Left renal pelvis (tissue), 4 donors: ENCODE measurements at regions not wholly inside any gene's neighbourhood (a gene's known extent, or its start where the extent isn't known, plus 50 kb on each side); places are given as distances from the start of the nearest gene placed in this dataset.
"Not testable (repeated sequence)": the region's sequence is repeated elsewhere in the genome, so short reads cannot be mapped to it uniquely, and the experiment has no call there.

Source experiments
- DNase-seq, 4 donors: peaks; one replicate each; pipeline ENCODE4 v3.0.0-alpha.2; 2013; ENCODE audit warnings: low read depth in 4 of 4, low spot score in 3 of 4

DNA sequence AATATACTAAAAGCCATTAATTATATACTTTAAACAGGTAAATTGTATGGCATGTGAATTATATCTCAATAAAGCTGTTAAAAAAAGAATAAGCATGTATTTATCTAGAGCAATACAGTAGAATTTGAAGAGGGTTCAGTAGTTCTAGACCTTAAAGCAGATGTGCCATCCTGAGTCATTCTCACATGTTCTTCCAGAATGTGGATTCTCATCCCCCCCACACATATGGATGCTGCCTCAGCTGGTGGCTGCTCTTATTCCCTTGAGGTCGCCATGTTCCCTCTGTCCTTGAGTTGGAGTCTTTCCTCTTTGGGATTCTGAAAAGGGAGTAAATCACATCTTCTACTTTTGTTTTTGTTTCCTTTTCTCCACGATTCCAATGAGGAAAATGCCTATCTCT lies 321.3 kb downstream of the AEBP2 start:
- no peak for DNase-seq

DNA sequence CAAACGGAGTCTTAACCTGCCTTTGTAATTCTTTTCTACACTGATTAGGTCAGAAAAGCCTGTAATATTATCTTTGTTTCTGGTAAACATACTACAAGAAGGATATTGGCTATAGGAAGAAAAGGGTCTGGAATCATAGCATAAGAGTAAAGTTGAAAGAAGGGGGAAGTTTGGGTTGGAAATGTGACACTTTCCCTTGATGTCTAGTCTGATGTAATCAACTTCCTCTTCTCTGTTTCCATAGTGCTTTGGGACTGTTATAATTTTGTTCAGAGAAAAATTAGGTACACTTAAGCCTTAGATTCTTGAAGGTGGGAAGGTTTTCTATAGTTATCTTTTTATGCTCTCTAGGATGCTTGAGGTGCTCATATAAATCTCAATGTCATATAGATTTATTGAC lies 322.2 kb downstream of the AEBP2 start:
- DNase-seq: no peak

DNA sequence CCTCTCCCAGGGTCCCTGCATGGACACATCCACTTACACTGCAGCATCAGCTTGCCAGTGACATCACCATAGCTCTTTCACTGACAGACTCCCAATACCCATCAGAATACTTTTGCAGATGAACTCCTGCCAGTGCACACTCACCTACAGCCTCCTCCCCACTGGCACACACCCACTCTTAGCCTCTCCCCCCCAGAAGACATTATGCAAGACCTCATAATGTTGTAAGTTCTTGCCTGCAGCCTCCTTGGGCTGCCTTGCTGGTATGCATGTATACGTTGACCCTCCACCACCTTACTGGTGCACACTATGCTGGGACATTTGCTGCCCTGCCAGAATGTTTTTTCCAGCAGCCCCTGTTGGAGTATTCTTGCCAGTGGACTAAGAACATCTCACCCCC lies 324.2 kb downstream of the AEBP2 start:
- no peak for DNase-seq

DNA sequence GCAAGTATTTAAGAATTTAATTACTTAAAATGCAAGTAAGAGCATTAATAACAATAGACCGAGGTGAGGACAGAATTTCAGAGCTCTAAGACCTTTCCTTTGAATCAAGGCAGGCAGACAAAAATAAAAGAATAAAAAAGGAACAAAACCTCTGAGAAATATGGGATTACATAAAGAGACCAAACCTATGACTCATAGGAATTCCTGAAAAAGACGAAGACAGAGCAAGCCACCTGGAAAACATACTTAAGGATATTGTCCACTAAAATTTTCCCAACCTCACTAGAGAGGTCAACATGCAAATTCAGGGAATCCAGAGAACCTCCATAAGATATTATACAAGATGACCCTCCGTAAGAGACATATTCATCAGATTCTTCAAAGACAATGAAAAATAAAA lies 325.1 kb downstream of the AEBP2 start:
- no peak for DNase-seq

DNA sequence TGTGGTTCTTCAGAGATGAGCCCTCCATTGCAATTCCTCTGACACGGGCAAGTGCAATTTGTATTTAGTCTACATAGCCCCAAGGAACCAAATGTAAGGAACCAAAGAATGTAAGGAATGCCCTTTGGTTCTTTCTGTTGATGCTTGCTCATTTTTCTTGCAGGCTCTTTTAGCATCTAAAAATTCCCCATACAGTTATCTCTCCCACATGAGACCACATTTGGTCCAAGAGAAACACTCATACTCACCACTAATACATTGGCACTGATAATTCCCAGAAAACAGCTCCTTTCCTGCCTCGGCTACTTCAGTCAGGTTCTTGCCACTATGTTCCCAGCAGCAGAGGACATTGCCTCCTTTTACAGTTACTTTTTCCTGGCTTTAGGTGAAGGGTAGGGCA lies 332.6 kb downstream of the AEBP2 start:
- no peak for DNase-seq

DNA sequence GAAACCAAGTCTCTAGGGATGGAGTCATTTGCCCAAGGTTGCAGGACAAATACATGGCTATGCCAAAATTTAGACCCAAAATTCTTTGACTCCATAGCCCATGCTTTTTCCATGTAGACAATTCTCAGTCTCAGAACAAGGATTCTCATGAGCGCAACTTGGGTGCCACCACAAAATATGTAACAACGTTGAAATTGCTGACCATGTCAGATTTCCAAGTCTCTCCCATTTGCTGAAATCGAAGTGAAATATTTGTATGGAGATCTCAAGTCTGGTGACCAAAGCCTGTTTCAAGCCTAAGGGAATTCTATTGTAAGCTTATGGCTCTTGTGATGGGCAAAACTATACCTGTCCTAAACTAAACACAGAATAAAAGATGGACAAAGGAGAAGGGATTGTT lies 333.5 kb downstream of the AEBP2 start:
- DNase-seq: no peak

DNA sequence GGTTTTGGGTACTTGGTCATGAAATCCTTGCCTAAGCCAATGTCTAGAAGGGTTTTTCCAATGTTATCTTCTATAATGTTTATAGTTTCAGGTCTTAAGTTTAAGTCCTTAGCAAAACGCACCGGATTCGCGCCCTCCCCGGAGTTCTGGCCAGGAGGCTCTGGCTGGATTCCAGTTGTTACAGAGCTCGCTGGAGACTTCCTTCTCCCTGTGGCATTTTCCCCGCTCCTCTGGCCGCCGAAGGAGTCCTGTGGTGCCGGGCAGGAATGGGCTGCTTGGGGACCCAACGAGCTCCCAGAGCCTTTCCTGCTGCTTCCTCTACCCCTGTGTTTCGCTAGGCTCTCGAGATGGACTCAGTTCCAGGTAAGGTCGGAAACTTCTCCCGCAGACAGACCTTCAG lies 335.9 kb downstream of the AEBP2 start:
- DNase-seq: no peak

DNA sequence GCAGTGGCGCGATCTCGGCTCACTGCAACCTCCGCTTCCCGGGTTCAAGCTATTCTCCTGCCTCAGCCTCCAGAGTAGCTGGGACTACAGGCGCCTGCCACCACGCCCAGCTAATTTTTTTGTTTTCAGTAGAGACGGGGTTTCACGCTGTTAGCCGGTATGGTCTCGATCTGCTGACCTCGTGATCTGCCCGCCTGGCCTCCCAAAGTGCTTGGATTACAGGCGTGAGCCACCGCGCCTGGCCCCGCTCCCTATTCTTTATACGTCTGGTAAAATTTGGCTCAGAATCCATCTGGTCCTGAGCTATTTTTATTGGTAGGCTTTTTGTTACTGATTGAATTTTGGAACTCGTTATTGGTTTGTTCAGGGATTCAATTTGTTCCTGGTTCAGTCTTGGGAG lies 336.7 kb downstream of the AEBP2 start:
- not testable (repeated sequence) for DNase-seq

GRCh38 chr12:19778172-19778571 lies 338.9 kb downstream of the AEBP2 start:
- DNase-seq: no peak

GRCh38 chr12:19778797-19779196 lies 339.5 kb downstream of the AEBP2 start:
- DNase-seq: no peak

DNA sequence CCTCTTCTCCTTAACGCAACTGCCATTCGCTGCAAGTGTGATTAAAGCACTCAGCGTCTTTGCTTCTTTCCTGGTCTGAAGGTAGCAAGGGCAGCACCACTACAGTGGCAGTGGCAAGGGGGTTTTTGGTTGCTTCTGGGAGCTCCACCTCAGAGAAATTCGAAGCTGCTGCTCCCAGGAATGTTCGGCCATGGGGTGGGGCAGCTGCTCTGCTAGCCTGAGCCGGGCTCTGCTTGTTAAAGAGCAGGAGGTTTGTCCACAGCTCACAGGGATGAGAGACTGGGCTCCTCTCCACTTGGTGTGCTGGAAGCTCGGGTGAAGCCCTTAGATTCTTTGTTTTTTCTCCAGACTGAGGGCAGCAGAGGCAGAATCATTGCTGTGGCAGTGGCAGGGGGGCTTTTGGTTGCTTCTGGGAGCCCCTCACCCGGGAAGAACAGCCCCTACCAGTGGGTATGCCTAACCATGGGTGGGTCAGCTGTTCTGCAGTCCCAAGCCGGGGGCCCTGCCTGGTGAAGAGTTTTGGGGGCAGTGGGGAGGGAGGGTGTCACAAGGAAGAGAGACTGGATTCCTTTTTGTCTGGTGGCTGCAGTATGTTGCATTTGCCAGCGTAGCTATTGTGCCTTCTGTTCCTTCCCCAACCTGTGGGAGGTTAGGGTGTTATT lies 340.2 kb downstream of the AEBP2 start:
- no peak for DNase-seq

DNA sequence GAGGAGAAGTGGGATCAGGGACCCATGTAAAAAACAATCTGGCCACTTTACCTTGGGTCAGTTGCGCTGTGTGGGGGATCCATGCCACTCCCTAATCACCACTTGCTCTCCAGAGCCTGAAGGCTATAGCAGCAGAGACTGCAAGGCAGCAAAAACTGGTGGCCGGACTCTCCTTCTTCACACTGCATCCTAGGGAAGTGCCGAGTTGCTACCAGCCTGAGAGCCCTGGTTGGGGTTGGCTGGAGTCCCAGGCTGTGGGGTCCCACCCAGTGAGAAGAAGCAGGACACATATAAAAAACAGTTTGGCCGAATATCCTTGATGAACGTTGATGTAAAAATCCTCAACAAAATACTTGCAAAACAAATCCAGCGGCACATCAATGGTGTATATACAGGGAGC lies 341.2 kb downstream of the AEBP2 start:
- DNase-seq: no peak

GRCh38 chr12:19783547-19784444 lies 344.5 kb downstream of the AEBP2 start:
- no peak for DNase-seq

DNA sequence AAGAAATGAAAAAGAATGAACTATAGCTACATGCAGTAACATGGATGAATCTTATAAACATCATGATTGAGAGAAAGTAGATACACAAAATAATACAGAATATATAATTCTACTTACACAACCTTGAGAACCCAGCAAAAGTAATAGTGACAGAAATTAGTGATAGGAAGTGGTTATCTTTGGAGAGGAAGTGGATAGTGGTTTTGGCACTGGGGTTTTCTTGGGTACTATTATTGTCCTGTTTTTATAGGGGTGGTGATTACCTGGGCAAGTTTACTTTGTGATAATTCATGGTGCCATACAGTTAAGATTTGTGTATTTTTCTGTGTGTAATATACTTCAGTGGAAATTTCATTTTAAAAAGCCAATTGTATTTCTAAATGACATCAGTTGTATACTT lies 352.7 kb downstream of the AEBP2 start:
- DNase-seq: no peak

DNA sequence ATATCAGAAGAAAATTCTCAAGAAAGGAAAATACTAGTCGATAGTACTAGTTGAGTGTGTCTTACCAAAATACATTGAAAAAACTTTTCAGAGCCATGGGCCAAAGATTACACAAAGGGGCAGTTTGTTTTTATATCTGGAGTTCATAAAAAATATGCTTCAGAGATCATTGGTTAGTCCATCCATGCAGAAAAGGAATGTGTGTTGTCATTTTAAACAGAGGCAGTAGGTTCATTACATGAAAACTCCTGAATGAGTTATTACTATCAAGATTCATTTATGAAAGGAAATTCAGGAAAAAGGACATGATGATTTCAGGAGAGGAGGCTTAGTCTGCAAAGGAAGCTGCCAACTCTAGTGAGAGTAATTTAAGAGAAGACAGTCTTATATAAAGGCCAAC lies 354.8 kb downstream of the AEBP2 start:
- DNase-seq: no peak

GRCh38 chr12:19799216-19799615 lies 359.9 kb downstream of the AEBP2 start:
- DNase-seq: no peak

DNA sequence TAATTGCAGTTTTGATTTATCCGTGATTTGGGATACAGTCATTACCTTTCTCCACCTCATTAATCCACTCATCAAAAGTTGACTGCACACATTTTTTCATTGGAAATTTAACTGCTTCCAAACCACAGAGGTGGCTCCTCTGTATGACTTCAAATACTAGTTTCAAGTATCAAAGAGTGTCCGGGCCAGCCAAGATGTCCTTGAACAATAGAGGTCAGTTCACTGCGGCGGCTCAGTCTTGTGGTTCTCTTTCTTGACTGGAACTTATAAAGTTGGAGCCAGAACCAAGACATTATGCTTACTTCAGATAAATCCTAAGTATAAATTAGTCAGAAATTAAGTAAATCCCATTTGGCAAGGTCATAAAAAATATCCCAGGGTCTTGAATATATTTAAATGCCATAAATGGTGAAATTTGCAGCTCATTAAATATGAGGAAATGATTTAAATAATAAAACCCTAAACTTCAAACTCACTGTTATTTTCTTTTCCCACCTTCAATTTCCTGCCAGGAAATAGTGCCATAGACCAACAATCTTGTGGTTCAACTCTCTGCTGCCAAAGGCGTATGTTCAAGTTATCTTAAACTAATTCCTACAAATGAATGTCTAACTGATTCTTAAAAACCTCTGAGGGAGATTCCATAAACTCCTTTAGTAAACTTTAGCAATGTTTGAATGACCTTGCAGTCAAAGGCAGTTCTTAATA lies 360.8 kb downstream of the AEBP2 start:
- no peak for DNase-seq

DNA sequence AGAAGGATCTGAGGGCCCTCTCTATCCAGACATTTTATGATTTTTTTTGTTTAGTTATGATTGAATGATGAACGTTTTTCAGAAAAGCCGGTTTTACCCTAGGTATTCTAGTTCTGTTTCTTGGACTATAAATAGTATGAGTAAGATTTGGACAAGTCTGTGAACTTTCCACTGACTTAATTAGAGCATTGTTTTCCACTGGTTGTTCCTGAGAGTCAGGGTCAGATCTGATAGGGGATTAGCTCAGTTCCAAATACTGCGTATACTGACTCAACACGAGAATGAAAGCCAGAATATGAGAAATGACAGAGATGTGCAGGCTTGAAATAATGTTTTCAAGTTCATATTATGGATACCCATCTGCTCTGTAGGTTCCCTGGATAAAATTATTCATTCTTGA lies 361.6 kb downstream of the AEBP2 start:
- DNase-seq: no peak

- no peak for DNase-seq
These were observed 362.6 kb downstream of the AEBP2 start for GRCh38 chr12:19801941-19802340.

- DNase-seq: no peak
These were observed 363.6 kb downstream of the AEBP2 start for GRCh38 chr12:19802915-19803314.

DNA sequence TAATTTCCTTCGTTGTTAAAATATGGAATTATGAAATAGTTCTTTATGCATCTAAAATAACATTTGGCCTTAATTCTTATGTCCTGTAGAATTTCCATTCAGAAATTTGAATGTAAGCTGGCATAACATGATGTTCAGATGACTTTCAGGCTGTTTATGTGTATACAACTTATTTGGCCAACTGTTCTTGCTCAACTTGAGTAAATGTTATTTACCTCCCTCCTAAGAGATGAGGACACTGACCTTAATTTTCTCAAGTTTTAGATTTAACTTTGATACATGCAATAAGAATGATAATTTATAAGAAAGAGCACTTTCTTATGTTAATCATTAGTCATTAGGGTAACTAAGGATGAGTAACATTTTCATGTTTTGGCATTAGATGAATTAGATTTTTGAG lies 365.4 kb downstream of the AEBP2 start:
- no peak for DNase-seq

GRCh38 chr12:19808371-19808770 lies 369.1 kb downstream of the AEBP2 start:
- no peak for DNase-seq
